HCT116 (cell line): ENCODE measurements at regions not wholly inside any gene's neighbourhood (a gene's known extent, or its start where the extent isn't known, plus 50 kb on each side); places are given as distances from the start of the nearest gene placed in this dataset.

Experiments used
- ATAC-seq: fragments of 200-7000 bp; cut with Tn5 transposase; 2 replicates; pipeline ENCODE4 v1.9.1; 2020; ENCODE audit warnings: mild to moderate bottlenecking, moderate library complexity
- BruUV-seq: library from RNA; stranded (reverse); fragments of 400-500 nt; replicated peaks from 2 replicates; lab custom pipeline; 2021; lab: Mats Ljungman, UMichigan
- CTCF ChIA-PET: fragments of 300-600 bp; sonication (Branson Sonifier 250); formaldehyde crosslinking; loops from one replicate; lab custom pipeline; 2021; ENCODE audit warnings: antibody characterized with exemption; lab: Charles Lee
- POLR2A ChIA-PET: fragments of 300-600, 350-600 bp; sonication (Branson Sonifier 250); formaldehyde crosslinking; loops from one replicate; lab custom pipeline; 2021; ENCODE audit warnings: antibody characterized with exemption; lab: Charles Lee
- RAD21 ChIA-PET, 2 experiments: fragments of 300-600 bp; sonication (Branson Sonifier 250); formaldehyde crosslinking; loops; one replicate each; lab custom pipeline; 2023; ENCODE audit warnings: low total read pairs in 2 of 2; ENCODE audit not compliant: uncharacterized antibody in 2 of 2, unreplicated experiment in 2 of 2, low non-redundant PET in 1 of 2; lab: Charles Lee
- DNase-seq: peaks from one replicate; pipeline ENCODE4 v3.0.0-alpha.2; 2010; ENCODE audit warnings: low read depth, low spot score
- H2AFZ ChIP-seq: fragments of 200-600 bp; shearing (Covaris generic), sonication (generic); 2 replicates; pipeline ENCODE4 v1.6.1; 2017; ENCODE audit warnings: low read depth, mixed run types, mixed read lengths, antibody characterized with exemption, low read length; ENCODE audit not compliant: poor library complexity, severe bottlenecking
- H3K27ac ChIP-seq: 2 replicates; pipeline ENCODE4 v1.5.1; 2012; ENCODE audit warnings: low read depth, low read length
- H3K27me3 ChIP-seq: fragments of 200-600 bp; sonication (generic); 2 replicates; pipeline ENCODE4 v1.6.1; 2016; ENCODE audit warnings: mixed run types, low read length, mixed read lengths; ENCODE audit not compliant: insufficient read depth
- H3K36me3 ChIP-seq, 2 experiments: fragments of 200-500 bp in 1 of 2; fragments of 200-600 bp in 1 of 2; sonication (Bioruptor generic) in 1 of 2; sonication (generic) in 1 of 2; 2 replicates each; pipeline versions ENCODE4 v1.5.1 to v1.6.1; 2014 to 2016; ENCODE audit warnings: low read length in 2 of 2, inconsistent platforms in 1 of 2, mixed read lengths in 1 of 2, mixed run types in 1 of 2; ENCODE audit not compliant: insufficient read depth in 2 of 2, control insufficient read depth in 1 of 2
- H3K4me1 ChIP-seq, 2 experiments: fragments of 200-600 bp in 1 of 2; sonication (generic) in 1 of 2; 2 replicates each; pipeline versions ENCODE4 v1.5.1 to v1.6.1; 2012 to 2017; ENCODE audit warnings: low read length in 2 of 2, inconsistent platforms in 1 of 2, mild to moderate bottlenecking in 1 of 2, mixed read lengths in 1 of 2, mixed run types in 1 of 2, moderate library complexity in 1 of 2; ENCODE audit not compliant: insufficient read depth in 2 of 2, control insufficient read depth in 1 of 2
- H3K4me2 ChIP-seq: fragments of 200-600 bp; sonication (generic); 2 replicates; pipeline ENCODE4 v1.6.1; 2017; ENCODE audit warnings: mixed run types, low read length, mixed read lengths
- H3K4me3 ChIP-seq, 2 experiments: fragments of 200-600 bp in 1 of 2; sonication (generic) in 1 of 2; replicated peaks in 1 of 2; 2 replicates each; pipeline ENCODE4 v1.5.1; 2011 to 2016; ENCODE audit warnings: low read length in 2 of 2, control low read depth in 1 of 2, low read depth in 1 of 2, mild to moderate bottlenecking in 1 of 2, mixed read lengths in 1 of 2, mixed run types in 1 of 2
- H3K79me2 ChIP-seq: fragments of 200-600 bp; sonication (generic); 2 replicates; pipeline ENCODE4 v1.6.1; 2017; ENCODE audit warnings: mild to moderate bottlenecking, mixed run types, low read length, moderate library complexity, mixed read lengths; ENCODE audit not compliant: insufficient read depth
- H3K9ac ChIP-seq: fragments of 200-600 bp; sonication (generic); 2 replicates; pipeline ENCODE4 v1.6.1; 2016; ENCODE audit warnings: low read length, mixed read lengths
- H3K9me2 ChIP-seq: fragments of 200-600 bp; sonication (generic), shearing (Covaris generic); 2 replicates; pipeline ENCODE4 v1.6.1; 2017; ENCODE audit warnings: mixed run types, mild to moderate bottlenecking, moderate library complexity; ENCODE audit not compliant: insufficient read depth
- H3K9me3 ChIP-seq, 2 experiments: fragments of 200-500 bp in 1 of 2; fragments of 200-600 bp in 1 of 2; sonication (Bioruptor generic) in 1 of 2; sonication (generic) in 1 of 2; 2 replicates each; pipeline ENCODE4 v1.6.1; 2014 to 2017; ENCODE audit warnings: low read length in 2 of 2, mixed read lengths in 2 of 2, inconsistent platforms in 1 of 2, low read depth in 1 of 2, mild to moderate bottlenecking in 1 of 2, mixed run types in 1 of 2, moderate library complexity in 1 of 2; ENCODE audit not compliant: control insufficient read depth in 1 of 2, insufficient read depth in 1 of 2
- H4K20me1 ChIP-seq: fragments of 200-600 bp; sonication (generic), shearing (Covaris generic); 2 replicates; pipeline ENCODE4 v1.6.1; 2017; ENCODE audit warnings: mixed run types, mild to moderate bottlenecking, moderate library complexity; ENCODE audit not compliant: insufficient read depth
- CBX3 ChIP-seq: IDR thresholded peaks from 2 replicates; pipeline ENCODE4 v1.6.1; 2012; ENCODE audit warnings: low read depth
- EGR1 ChIP-seq: IDR thresholded peaks from 2 replicates; pipeline ENCODE4 v1.6.1; 2012; ENCODE audit warnings: low read depth
- ELF1 ChIP-seq: IDR thresholded peaks from 2 replicates; pipeline ENCODE4 v1.6.1; 2012; ENCODE audit warnings: low read depth, borderline replicate concordance
- EZH2 ChIP-seq: fragments of 200-600 bp; sonication (generic); IDR thresholded peaks from 2 replicates; pipeline ENCODE4 v1.6.1; 2017; ENCODE audit warnings: antibody characterized with exemption, mixed run types
- EZH2phosphoT487 ChIP-seq: fragments of 200-600 bp; IDR thresholded peaks from 2 replicates; pipeline ENCODE4 v1.6.1; 2018; ENCODE audit warnings: antibody characterized with exemption, borderline replicate concordance
- FOSL1 ChIP-seq: IDR thresholded peaks from 2 replicates; pipeline ENCODE4 v1.6.1; 2012; ENCODE audit warnings: low read depth
- POLR2A ChIP-seq: IDR thresholded peaks from 2 replicates; pipeline ENCODE4 v1.7.0; 2011; ENCODE audit warnings: borderline replicate concordance; ENCODE audit not compliant: insufficient read depth, insufficient read length; ENCODE audit errors: extremely low read depth
- POLR2AphosphoS5 ChIP-seq: IDR thresholded peaks from 2 replicates; pipeline ENCODE4 v1.6.1; 2011; ENCODE audit warnings: mild to moderate bottlenecking, low read depth, low read length, moderate library complexity
- SIN3A ChIP-seq: IDR thresholded peaks from 2 replicates; pipeline ENCODE4 v1.6.1; 2012; ENCODE audit warnings: low read depth
- SP1 ChIP-seq: IDR thresholded peaks from 2 replicates; pipeline ENCODE4 v1.6.1; 2012; ENCODE audit warnings: low read depth
- TCF7L2 ChIP-seq: IDR thresholded peaks from 2 replicates; pipeline ENCODE4 v1.7.0; 2011; ENCODE audit warnings: borderline replicate concordance, inconsistent platforms; ENCODE audit not compliant: insufficient read depth, insufficient read length; ENCODE audit errors: extremely low read depth
- YY1 ChIP-seq: IDR thresholded peaks from 2 replicates; pipeline ENCODE4 v1.6.1; 2011; ENCODE audit warnings: low read length, low read depth, moderate library complexity, mild to moderate bottlenecking; ENCODE audit not compliant: insufficient replicate concordance; ENCODE audit errors: extremely low read depth
- ZFX ChIP-seq: fragments of 450-650 bp; IDR thresholded peaks from 2 replicates; pipeline ENCODE4 v1.6.1; 2017
- ZNF274 ChIP-seq: fragments of 200-500 bp; sonication (Bioruptor generic); IDR thresholded peaks from 2 replicates; pipeline ENCODE4 v1.6.1; 2014; ENCODE audit warnings: mild to moderate bottlenecking, low read depth, low read length, inconsistent platforms
- intact Hi-C: fragments of 100-400 bp; cut with micrococcal nuclease; formaldehyde crosslinking; loops from 2 replicates; pipeline ENCODE4 v1.10.0; 2022
- TF ChIP-seq, protein P1 (sequence below): IDR thresholded peaks from 2 replicates; pipeline ENCODE4 v1.6.1; 2012; ENCODE audit warnings: low read depth
- TF ChIP-seq, protein P2 (sequence below): IDR thresholded peaks from 2 replicates; pipeline ENCODE4 v1.6.1; 2011; ENCODE audit warnings: mild to moderate bottlenecking, low read length, moderate library complexity; ENCODE audit not compliant: insufficient replicate concordance; ENCODE audit errors: extremely low read depth
- TF ChIP-seq, protein P3 (sequence below): IDR thresholded peaks from 2 replicates; pipeline ENCODE4 v1.6.1; 2012

DNA sequence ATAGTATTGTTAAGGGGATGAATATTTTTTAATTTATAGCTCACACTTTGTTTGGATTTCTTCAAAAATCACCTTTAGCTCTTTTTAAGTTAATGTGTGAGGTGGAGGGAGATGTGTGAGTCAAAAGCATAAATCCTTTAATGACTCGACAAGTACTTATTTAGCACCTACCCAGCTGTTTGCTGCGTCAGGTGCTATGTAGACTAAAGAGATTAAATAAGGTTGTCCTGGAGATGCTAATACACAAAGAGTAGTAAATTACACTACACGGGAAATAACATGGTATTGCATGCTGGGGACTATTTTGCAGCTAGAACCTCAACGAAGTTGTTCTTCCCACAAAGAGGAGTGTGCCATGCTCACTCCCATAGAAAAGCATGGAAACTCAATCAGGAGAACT lies 583.3 kb upstream of the TENM4 start:
- ChIA-PET CTCF (no interaction called here), RAD21 (no interaction called here), POLR2A (no interaction called here)
- Histone ChIP-seq H3K27me3 (no peaks in the 10 kb centered on the region), H4K20me1 (no peaks in the 10 kb centered on the region), H3K9me3 (peaks cover 3 to 35% of the 10 kb centered on the region in 2 experiments; a peak in 2 of 4 replicates), H3K4me3 (no peak overlapping the region), H3K36me3 (no peaks in the 10 kb centered on the region), H2AFZ (no peak overlapping the region), H3K79me2 (no peaks in the 10 kb centered on the region), H3K9ac (no peak overlapping the region), H3K27ac (no peak overlapping the region), H3K4me1 (no peaks in the 10 kb centered on the region), H3K9me2 (no peaks in the 10 kb centered on the region), H3K4me2 (no peak overlapping the region)
- no peak for ATAC-seq
- no peak for TF ChIP-seq EZH2phosphoT487
- no peak for TF ChIP-seq POLR2AphosphoS5
- no peak for TF ChIP-seq CBX3
- TF ChIP-seq SIN3A: no peak
- no peak for TF ChIP-seq TCF7L2
- no peak for TF ChIP-seq YY1
- no peak for TF ChIP-seq EGR1
- TF ChIP-seq ZFX: no peak
- no peak for TF ChIP-seq ELF1
- TF ChIP-seq, protein P1, sequence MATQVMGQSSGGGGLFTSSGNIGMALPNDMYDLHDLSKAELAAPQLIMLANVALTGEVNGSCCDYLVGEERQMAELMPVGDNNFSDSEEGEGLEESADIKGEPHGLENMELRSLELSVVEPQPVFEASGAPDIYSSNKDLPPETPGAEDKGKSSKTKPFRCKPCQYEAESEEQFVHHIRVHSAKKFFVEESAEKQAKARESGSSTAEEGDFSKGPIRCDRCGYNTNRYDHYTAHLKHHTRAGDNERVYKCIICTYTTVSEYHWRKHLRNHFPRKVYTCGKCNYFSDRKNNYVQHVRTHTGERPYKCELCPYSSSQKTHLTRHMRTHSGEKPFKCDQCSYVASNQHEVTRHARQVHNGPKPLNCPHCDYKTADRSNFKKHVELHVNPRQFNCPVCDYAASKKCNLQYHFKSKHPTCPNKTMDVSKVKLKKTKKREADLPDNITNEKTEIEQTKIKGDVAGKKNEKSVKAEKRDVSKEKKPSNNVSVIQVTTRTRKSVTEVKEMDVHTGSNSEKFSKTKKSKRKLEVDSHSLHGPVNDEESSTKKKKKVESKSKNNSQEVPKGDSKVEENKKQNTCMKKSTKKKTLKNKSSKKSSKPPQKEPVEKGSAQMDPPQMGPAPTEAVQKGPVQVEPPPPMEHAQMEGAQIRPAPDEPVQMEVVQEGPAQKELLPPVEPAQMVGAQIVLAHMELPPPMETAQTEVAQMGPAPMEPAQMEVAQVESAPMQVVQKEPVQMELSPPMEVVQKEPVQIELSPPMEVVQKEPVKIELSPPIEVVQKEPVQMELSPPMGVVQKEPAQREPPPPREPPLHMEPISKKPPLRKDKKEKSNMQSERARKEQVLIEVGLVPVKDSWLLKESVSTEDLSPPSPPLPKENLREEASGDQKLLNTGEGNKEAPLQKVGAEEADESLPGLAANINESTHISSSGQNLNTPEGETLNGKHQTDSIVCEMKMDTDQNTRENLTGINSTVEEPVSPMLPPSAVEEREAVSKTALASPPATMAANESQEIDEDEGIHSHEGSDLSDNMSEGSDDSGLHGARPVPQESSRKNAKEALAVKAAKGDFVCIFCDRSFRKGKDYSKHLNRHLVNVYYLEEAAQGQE: no peak
- TF ChIP-seq EZH2: no peak
- no peak for TF ChIP-seq ZNF274
- TF ChIP-seq FOSL1: no peak
- no peak for TF ChIP-seq SP1
- no peak for TF ChIP-seq POLR2A
- TF ChIP-seq, protein P2, sequence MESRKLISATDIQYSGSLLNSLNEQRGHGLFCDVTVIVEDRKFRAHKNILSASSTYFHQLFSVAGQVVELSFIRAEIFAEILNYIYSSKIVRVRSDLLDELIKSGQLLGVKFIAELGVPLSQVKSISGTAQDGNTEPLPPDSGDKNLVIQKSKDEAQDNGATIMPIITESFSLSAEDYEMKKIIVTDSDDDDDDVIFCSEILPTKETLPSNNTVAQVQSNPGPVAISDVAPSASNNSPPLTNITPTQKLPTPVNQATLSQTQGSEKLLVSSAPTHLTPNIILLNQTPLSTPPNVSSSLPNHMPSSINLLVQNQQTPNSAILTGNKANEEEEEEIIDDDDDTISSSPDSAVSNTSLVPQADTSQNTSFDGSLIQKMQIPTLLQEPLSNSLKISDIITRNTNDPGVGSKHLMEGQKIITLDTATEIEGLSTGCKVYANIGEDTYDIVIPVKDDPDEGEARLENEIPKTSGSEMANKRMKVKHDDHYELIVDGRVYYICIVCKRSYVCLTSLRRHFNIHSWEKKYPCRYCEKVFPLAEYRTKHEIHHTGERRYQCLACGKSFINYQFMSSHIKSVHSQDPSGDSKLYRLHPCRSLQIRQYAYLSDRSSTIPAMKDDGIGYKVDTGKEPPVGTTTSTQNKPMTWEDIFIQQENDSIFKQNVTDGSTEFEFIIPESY: no peak
- TF ChIP-seq, protein P3, sequence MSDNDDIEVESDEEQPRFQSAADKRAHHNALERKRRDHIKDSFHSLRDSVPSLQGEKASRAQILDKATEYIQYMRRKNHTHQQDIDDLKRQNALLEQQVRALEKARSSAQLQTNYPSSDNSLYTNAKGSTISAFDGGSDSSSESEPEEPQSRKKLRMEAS: no peak
- intact Hi-C loops: no loop called here
- no TSS peak for BruUV-seq
- DNase-seq: no peak
